ENCODE measurements at regions not wholly inside any gene's neighbourhood (a gene's known extent, or its start where the extent isn't known, plus 50 kb on each side); places are given as distances from the start of the nearest gene placed in this dataset.

DNA sequence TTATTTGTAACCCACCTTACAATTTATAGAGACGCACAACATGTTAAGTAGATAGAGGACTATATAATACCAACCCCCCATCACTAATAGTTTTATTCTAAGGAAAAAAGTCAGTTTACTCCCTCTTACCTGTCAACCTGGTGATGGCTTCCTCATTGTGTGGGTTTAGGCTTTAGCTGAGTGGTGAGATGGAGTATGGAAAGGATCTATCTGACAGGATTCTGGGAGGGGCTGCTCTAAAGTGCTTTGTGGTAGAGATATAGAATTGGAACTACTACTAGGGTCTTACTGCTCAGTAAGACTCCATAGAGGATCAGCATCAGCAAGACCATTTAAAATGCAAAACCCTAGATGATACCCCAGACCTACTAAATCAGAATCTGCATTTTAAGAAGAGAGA, 82.1 kb upstream of the IFNE start:
- no peak for DNase-seq (ENCODE audit: low read depth)

DNA sequence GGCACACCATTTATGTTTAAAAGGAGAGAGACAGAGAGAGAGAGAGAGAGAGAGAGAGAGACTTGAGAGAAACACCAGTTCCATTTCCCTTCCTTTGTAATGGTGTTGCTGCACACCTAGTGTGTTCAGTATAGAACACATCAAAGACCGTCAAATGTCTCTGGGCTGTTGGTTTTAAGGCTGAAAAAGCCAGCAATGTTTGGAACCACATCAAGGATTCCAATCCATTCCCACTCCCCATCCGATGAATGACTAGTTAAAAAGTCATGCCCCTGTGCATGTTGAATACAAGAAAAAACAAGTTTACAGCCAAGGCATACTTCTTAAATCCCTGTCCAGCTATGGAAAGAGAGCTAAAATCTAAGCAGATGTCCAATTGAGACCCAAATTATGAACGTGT, 83.0 kb upstream of the IFNE start:
- no peak for DNase-seq (ENCODE audit: low read depth)

GRCh38 chr9:21567926-21568325, 85.8 kb upstream of the IFNE start:
- no peak for DNase-seq (ENCODE audit: low read depth)

- no peak for DNase-seq (ENCODE audit: low read depth)
Measured at GRCh38 chr9:21568484-21568883, 86.4 kb upstream of the IFNE start.

- no peak for DNase-seq (ENCODE audit: low read depth)
Measured at GRCh38 chr9:21569721-21570120, 87.6 kb upstream of the IFNE start.

GRCh38 chr9:21570643-21571275, 88.6 kb upstream of the IFNE start:
- no peak for DNase-seq (ENCODE audit: low read depth)

GRCh38 chr9:21574261-21574660, 92.1 kb upstream of the IFNE start:
- no peak for DNase-seq (ENCODE audit: low read depth)

- DNase-seq (ENCODE audit: low read depth) = peak; percentile 87
Measured at GRCh38 chr9:21576331-21577189, 94.4 kb upstream of the IFNE start.

- no peak for DNase-seq (ENCODE audit: low read depth)
Measured at GRCh38 chr9:21579247-21579671, 97.1 kb upstream of the IFNE start.

DNA sequence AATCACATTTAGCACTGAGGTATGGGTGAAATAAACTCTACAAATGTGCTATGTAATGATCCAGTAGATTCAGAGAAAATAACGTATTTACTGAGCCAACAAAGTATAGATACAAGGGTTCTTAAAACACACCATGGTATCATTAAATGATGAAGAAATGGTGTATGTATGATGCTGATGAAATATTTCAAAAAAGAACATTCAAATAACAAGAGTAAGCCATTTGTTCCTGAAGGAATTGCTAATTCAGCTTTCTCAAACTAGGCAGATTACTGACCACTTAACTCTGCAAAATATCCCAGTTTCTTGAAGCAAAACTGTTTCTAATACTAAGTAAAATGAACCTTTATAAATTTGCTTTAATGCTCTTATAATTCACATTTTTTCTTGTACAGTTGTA, 97.6 kb upstream of the IFNE start:
- DNase-seq (ENCODE audit: low read depth) = no peak

- no peak for DNase-seq (ENCODE audit: low read depth)
Measured at GRCh38 chr9:21580636-21581378, 98.7 kb upstream of the IFNE start.

- no peak for DNase-seq (ENCODE audit: low read depth)
Measured at GRCh38 chr9:21583628-21584377, 101.7 kb upstream of the IFNE start.

- DNase-seq (ENCODE audit: low read depth) = no peak
Measured at GRCh38 chr9:21584890-21585289, 102.8 kb upstream of the IFNE start.

GRCh38 chr9:21585756-21586752, 103.9 kb upstream of the IFNE start:
- no peak for DNase-seq (ENCODE audit: low read depth)

DNA sequence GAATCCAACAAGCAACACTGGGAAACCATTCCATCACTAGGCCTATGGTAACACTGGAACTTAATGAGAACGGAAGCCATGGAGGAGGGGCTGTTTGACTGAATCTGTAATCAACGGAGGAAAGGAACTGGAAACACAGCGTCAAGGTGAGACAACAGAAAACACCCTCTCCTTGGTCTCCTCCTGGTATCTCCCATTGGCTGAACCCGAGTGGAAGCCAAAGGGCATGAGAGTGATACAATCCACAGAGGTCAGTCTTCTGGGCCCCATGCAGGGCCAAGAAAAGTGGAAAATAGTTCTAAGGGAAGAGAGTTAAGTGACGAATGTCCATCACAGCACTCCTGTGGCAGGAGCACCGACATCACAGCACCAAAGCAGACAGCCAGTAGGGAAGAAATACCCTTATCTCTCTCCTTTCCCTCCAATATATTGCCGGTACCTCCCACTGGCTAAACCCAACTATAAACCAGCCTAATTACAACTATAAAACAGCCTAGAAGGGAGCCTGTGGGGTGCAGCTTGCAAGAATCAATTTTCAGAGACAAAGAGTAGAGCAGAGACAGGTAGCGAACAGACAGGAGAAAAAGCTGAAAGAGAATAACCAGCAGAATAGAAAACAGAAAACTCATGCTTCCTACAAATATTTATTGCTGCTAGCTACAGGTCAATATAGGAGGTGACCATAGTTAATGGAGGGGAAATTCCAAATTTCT, 107.4 kb upstream of the IFNE start:
- DNase-seq (ENCODE audit: low read depth) = no peak

DNA sequence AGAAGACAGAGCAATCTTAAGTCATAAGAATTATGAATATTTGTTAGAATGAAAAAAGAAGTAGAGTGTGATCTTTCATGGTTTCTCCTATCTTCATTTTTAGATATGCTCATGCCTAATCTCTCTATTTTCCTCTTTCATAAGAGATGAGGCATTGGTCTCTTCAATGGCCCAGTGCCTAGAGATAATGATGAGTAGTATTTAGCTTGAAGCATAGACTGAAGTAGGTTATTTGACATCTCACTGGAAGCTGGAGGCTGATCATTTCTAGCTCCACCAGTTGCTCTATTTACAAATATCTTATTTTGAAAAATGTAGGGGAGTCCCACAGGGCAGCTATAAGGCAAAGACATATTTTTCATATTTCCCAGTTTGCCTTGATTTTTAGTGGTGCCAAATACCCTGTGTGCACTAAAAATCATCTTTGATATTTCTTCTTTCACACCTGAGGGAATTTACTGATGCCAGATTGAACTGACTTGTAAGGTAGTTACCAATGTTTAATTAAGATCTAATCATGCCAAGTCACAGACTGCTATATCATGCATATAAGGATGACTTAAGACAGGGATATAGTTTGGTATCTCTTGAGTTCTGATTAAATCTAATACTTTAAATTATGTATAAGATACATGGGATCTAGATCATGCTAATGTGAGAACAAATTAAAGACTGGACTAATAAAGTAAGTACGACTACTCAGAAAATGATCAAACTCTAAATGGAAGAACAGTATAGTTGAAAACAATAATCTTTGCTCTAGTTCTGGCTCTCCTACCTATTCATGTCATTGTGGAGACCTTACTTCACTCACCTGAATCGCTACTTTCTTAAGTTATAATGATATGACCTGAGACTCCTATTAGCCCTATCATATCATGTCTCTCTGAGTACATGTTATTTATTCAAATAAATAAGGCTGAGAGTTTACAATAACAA, 108.2 kb upstream of the IFNE start:
- no peak for DNase-seq (ENCODE audit: low read depth)

DNA sequence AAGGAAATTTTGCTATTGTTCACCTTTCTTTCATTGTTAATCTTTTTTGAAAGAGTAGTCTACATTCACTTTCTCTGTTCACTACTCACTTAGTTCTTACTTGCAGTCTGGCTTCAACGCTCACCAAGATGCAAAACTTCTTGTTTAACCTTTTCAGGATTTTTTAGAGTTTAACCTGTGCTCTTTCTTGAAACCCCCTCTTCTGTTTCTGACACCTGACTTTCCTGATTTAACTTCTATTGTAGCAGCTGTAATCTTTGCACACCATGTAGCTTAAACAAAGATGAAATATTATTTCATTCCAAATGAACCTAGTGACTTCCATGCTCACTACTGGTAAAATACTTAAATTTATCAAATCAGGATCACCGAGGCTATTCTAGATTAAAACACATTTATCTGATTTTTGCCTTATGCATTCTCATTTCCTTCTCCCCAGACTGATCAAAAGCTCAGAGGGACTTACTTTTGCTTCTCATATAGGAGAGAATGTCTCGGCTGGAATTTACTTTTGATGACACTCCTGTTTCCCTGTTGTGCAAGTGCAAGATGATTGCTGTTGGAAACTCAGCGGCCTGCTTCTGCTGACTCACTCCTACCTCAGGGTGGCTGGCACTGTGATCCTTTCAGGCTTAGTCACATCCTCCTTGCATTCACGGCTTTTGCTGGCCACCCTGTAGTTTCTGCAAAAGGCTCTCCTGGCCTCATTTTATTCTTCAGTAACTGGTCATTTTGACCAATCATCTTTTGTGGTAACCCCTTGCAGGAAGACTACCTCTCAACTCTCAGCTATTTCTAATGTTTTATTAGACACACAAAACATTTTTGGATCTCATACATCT, 109.3 kb upstream of the IFNE start:
- DNase-seq (ENCODE audit: low read depth) = peak; percentile 93

- DNase-seq (ENCODE audit: low read depth) = no peak
Measured at GRCh38 chr9:21592063-21592338, 109.9 kb upstream of the IFNE start.
